Stimulated activated CD8-positive, alpha-beta memory T cell treated with anti-CD3 and anti-CD28 coated beads, Interleukin-12 subunit alpha, Interleukin-12 subunit beta, amount 100 ng/mL, for 1 hour (primary cell): ENCODE measurements at regions not wholly inside any gene's neighbourhood (a gene's known extent, or its start where the extent isn't known, plus 50 kb on each side); places are given as distances from the start of the nearest gene placed in this dataset.
"Not testable (repeated sequence)": the region's sequence is repeated elsewhere in the genome, so short reads cannot be mapped to it uniquely, and the experiment has no call there.

Source experiments
- DNase-seq: peaks from one replicate; pipeline ENCODE4 v3.0.0-alpha.2; 2020; ENCODE audit warnings: low read depth

DNA sequence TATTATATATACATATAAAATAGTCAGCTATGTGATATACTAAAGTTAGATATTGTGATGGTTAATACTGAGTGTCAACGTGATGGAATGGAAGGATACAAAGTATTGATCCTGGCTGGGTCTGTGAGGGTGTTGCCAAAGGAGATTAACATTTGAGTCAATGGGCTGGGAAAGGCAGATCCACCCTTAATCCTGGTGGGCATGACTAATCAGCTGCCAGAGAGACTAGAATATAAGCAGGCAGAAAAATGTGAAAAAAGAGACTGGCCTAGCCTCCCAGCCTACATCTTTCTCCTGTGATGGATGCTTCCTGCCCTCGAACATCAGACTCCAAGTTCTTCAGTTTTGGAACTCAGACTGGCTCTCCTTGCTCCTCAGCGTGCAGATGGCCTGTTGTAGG lies 321.6 kb upstream of the NT5E start:
- not testable (repeated sequence) for DNase-seq

DNA sequence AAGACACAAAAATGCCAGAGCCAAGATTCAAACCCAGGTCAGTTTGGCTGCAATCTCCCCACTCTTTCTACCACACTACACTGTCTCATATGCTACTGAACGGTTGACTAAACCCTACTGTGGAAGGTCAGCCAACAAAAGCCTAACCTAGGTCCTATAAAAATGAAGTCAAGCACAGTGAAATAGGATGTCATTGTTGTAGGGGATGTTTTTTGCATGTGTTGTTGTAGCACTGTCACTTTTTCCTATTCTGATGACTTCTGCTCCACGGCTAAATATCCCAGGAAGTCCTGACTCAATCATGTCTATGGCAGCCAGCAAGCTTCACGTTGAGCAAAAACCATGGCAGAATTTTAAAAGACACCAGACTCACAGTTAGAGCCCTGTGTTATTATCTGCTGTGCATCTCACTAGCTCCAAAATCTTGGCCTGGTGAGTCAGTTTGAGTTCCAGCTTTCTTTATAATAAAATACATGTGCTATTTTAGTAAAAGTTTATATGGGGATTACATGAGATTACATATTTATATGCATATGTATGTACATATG lies 322.1 kb upstream of the NT5E start:
- DNase-seq: no peak

DNA sequence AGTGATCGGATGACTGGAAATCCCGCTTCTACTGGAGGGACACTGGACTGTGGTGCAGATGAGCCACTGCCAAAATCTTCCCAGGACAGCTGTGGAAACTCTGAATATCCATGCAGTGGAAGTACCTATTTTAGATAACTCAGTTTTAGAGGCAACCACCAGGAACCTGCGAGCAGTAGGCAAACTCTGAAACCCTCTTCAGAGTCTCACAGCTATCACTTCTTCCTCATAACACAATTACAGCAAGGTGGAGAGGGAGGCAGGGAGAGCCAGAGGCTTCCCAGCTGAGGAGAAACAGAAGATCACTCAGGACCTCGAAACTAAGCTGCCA lies 322.8 kb upstream of the NT5E start:
- no peak for DNase-seq

DNA sequence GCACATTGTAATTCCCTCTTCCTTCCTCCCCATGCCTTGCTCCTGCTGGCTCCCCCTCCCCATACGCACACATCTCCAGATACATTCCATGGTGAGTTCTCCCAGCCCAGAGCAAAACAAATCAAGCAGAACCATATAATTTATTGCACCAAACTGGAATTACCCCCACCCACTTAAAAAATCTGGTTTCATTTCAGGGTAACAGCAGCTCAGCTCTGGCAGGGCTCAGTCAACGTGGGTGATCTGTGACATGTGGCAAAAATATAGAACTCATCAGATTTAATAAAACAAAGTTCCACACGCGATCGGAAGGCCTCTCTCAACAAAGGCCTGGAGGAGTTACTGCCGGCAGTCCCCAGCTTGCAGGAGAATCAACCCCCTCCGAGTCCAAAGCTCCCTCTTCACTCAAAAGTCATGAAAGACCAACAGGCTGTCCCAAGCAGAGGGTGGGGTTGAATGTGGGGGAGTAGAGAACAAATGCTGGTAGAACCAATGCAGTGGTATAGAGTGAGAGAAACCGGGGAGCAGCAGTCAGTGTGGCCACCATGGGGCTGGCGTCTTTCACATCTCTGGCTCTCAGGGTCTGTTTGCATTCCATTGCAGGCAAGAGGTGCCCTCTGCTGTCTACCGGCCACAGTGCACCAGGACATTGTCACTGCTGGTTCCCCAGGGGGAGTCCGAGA lies 323.3 kb upstream of the NT5E start:
- DNase-seq: no peak

DNA sequence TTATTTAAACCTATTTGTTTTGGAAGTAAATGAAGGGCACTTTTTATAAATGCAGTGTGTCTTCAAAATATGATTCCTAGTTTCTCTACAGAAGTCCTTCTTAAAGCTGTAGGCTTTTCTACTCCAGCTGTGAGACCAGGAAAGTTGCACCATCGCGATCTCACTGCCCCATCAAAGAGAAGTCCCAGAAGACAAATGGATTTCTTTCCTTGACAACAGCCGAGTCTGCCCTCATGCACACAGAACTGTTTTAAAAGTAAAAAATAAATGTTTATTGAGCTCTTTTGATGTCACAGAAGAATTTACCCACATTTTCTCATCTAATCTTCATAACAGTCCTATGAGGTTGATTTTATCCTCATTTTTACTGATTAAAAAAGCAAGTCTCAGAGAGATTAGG lies 324.4 kb upstream of the NT5E start:
- no peak for DNase-seq

DNA sequence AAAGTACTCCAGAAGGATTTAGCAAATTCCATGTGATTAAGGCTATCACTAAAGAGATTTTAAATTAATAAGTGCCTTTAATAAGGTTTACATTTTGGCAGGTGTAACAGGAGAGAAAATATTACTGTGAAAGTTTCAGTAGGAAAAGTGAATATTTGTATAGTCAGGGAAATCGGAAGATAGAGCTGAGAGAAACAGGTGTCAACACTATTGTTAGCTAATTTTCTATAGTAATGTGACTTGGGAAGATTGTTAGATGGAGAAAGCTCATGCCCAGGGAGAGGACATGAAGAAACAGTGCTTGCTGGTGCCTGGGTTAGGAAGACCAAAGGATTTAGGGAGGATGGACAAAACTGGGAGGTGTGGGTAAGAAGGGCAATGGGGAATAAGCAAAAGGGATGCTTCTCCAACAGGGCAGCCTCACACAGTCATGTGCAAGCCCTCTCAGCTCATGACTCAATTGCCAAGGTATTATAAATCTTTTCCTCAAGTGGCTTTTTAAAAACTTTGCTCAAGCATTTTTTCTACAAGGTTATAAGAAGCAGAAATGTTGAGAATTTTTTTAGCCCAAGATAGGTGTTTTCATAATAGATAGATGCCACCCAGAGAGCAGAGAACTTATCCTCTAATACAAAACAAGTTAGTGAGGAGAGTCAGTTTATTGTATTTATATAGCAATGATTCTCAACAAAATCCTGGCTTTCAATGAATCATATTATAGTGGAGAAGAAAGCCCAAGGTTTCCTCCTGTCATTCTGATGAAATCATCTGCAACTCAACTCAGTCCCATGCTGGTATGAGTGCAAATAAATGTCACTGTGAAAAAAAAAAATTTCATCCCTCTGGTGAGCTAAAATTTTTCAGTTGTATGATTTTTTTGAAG lies 325.2 kb upstream of the NT5E start:
- DNase-seq: no peak

DNA sequence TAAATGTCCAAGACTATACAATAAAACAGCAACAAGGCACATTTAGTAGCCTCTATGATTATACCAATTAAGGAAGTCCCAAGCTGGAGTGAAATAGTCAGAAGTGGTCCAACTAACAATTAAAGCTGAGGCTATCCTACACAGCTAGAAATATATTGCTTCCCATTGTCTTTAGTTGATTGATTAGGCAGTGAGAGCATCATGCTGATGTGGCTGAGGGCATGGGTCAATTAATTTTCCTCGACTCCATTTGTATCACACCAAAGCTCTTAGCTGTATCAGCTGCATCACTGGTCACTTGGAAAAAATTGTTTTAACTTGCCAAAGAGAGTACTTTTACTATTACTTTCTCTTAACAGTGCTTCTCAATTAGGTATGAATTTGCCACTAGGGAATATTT lies 328.7 kb upstream of the NT5E start:
- no peak for DNase-seq

DNA sequence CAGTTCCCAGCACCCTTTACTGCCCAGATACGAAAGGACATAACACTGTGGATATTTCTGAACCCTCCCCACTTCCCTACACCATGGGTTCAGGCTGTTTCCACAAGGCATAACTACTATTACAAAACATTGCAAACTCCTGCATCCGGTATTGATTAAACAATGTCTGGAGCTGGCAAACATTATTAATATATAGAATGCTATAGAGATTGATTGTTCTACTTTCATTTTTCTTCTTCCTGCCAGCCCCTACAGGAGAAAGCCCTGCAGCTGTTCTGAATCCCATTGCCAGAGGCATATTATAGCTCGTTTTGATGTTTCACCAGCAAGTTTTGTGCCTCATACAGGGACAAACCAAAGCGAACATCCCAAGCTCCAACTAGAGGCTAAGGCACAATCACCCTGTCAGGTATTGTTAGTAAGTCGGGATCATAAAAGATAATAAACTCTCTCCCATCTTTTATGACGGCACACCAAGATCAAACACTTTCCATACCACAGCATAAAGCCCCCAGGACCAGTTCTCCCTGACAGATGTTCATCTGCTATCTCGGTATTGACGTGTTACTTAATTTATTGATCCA lies 331.1 kb upstream of the NT5E start:
- no peak for DNase-seq

DNA sequence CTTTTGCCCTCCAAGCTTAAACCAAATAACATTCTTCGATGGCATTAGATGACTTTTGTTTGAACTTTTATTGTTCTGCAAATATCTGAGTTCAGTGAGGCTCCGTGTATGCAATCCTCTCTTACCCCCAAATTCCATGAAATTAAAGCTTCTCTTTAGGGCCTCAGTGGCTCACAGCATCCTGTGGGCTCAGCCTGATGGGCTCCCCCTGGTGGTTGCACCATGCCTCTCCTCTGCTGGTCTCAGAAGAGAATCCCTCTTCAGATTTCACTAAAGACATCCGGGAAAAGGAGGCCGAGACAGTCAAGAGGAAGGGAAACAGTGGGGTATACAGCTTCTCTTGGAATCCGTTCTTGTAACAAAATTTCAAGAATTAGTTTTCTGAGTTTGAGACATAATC lies 331.6 kb upstream of the NT5E start:
- no peak for DNase-seq

DNA sequence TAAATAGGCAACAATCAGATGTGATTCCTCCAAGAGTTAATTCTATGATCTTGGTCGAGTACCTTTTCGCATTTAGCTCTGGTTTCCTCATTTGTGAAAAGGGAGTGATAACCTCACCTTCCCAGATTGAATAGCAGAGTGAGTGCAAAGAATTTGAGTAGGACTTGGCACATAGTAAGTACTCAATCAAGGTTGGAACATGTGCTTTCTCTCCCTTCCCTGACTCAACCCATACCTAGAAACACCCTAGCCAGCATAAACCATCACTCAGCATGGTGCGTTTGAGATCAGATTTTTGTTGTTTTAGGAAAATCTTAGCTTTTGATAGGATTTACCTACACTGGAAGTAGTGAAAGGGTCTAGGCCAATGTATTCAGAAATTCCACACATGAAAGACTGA lies 333.4 kb upstream of the NT5E start:
- DNase-seq: no peak

DNA sequence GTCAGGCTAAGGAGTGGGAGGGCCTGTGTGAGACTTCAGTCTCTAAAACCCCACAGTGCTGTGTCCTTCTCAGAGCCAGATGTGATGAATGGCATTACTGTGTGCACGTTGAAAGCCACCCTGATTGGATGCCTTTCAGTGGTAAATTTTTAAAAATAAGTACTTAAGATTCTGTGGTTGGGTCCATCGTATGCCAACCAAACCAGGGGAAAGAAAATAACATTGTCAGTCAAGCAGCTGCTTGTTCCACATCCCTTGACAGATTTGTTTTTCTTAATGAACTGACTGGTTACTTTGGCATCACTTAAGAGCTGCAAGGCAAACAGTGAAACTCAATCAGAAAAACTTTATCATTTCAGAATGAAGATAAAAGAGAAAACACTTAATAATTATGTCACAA lies 334.0 kb upstream of the NT5E start:
- DNase-seq: no peak

DNA sequence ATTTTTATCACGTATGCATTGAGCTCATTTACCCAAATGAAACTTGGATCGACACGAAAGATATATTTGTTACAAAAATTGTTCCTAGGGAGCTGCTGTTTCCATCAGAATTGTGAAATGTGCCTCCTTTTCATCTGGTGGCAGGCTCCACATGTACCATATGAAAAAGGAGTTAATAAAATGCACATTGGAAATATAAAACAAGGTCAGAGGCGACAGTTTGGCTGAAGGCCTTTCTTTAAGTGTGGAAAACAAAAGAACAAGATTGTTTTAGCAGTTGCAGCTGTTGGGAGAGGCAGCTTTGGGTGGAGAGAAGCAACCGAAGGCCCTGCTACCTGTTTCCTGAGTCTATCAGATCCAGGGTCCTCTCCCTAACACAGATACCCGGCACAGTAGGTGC lies 334.5 kb upstream of the NT5E start:
- DNase-seq: no peak

DNA sequence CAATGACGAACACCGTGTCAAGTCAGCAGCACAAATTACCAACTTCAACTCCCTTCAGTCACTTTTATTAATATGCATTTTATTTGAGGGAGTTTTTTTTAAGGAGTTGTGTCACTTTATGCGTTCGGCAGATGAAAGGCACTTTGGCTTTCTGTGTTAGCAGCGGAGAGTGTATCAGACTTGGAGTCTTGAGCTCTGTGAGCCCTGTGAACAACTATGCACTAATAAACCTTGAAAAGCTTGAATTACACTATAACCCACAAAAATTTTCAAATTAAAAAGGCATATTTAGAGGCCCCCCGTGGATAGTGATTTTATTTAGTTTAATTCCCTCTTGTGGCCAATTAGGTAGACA lies 335.3 kb upstream of the NT5E start:
- no peak for DNase-seq

DNA sequence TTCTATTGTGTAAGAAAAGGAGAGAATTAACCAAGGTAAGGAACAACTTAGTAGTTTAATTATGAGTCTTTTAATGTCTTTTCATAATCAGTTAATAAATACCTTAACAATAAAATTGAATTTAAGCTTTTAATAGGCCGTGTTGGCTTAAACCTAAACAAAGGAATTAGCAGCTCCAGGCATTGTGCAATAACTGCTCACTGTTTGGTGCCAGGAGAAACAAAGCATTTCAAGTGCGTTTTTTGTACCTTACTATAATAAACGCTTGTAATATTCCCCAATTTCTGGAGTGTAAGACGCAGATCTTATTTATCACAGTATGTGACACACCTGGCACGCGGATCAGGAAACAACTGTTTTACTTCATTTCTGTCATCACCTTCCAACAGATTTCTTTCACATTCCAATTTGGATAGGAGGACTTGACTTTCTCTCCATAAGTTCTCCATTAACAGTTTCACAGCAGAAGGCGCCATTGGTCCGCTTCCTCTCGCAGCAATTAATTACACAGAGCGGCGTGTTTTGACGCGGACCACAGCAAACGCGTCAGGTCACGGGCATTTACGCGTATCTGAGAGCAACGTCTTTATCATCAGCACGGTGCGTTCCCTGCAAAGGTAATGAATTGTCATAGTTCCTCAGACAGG lies 335.8 kb upstream of the NT5E start:
- DNase-seq: no peak

DNA sequence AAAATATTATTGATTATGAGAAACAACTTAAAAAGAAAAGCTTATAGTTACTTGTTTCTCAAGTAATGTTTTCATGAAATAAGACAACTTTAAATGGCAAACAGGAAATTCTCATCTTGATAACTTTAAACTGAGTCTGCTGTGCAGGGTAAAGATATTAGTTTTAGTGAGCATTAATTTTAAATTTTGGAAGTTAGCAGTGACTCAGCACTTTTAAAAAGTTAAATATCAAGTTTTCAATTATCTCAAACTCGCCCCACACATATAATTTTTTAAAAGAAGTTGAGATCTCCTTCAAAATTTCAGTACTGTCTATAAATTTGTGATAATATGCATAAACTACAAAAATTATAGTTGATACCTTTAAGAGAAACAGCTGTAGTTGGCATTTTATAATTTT lies 337.3 kb upstream of the NT5E start:
- no peak for DNase-seq

DNA sequence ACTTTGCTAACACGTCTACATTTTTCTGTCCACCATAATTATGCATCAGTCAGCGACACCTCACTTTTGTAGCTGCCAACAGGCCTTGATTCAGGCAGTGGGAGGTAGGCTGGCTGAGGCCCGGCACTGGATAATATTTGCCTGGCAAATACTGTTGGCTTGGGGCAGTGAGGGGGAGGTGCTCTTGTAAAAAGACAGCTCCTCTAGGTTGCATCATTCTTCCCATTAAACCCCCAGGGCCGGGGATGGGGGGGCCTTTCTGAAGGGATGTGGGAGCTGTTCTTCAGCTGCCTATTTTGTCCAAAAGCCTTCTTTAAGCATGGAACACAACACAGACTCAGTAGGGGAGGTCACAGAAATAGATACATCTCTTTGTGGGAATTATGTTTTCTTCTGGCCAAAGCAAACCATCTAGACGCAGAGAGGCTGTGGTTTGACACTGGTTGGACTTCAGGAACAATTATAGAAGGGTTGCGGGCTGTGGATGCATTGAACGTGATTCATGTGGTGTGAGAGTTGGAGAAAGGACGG lies 338.3 kb upstream of the NT5E start:
- DNase-seq: no peak

DNA sequence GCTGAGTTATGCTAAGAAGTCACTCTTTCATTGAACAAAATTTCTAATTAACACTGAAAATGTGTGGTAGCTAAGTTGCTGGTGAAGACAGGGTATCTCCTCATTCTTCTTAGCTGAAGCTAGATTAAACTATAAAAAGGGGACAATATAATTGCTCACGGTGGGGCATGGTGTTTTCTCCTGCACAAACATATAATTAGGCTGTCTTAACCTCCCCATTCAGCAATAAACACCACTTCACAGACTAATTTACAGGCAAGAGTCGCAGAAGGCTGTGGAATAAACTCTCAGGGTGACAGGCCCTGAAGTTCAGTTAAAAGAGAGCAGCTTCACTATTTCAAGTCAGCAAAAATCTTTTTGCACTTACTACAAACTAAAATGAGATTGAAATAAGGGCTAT lies 338.9 kb upstream of the NT5E start:
- no peak for DNase-seq

DNA sequence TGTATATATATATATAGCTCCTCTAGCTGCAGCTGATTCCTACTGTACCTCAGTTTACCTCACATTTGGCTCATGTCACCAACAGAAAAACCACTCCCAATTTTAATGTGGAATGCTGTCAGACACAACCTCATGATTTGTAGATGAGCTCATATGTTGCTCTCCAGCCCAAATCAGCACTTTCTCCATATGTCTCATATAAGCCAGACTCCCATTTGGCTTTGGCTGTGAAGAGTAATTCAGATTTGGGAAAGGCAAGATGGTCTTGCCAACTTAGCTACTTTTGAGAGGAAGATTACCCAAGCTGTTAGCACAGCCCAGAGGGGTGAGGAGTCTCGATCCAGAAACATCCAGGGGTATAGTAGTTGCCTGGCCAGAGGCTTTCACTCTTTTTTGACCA lies 342.2 kb upstream of the NT5E start:
- no peak for DNase-seq

DNA sequence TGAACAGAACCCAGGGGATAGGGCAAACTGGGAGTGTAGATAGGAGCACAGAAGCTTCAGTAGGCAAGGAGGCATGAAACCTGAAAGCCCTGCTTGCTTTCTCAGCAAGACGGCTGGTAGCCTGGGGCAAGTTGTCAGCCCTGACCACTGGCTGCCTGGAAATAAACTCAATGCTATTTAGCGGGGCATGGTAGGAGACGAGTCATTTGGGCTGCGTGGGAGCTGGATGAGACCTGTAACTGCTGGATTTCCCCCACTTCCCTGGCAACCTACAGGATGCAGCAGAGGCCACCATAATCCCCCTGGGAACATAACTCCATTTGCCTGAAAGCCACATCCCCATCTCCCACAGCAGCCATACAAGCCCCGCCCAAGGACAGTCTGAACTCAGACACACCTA lies 332.6 kb upstream of the TBX18 start:
- DNase-seq: no peak

DNA sequence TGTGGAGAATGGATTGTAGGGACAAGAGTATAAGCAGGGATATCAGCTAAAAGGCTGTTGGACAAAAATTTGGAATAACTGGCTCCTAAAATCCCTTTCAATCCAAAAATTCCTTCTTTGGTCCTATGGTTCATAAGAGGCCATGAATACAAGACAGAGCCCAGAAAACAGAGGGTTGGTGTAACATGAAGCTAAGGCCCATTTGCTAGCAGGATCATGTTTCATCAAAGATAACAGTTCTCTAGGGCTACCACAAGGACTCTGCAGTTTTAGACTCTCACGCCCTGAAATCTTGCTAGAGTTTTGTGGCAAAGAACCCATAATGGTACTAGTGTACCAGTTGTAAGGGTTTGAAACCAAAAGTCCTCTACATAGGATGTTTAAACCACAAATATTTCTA lies 327.8 kb upstream of the TBX18 start:
- no peak for DNase-seq

DNA sequence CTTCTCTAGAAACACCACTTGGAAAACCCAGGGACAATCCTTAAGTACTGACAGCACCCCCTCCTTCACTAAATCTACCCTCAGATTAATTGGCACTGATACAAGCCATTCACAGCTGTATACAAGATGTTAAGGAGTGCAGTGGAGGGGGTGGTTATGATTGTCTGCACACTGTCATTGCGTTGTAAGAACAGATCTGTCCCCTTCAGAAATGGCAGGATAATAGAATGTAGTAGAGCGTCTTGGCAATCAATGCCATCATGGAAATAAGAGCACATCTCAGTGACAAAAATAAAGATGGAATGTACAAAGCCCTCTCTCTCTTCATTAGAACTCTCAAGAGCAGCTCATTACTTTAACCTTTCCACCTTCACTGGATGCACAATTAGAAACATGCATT lies 324.9 kb upstream of the TBX18 start:
- DNase-seq: no peak

DNA sequence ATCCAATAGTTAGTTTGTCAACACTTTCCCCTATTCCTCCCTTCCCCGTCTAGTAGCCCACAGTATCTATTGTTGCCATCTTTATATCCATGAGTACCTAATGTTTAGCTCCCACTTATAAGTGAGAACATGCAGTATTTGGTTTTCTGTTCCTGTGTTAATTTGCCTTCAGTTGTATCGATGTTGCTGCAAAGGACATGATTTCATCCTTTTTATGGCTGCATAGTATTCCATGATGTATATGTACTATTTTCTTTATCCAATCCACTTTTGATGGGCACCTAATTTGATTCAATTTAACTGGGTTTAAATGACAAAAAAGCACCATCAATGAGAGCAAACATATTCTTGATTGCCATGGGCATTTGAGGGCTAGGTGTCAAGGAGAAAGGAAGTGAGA lies 321.5 kb upstream of the TBX18 start:
- no peak for DNase-seq

DNA sequence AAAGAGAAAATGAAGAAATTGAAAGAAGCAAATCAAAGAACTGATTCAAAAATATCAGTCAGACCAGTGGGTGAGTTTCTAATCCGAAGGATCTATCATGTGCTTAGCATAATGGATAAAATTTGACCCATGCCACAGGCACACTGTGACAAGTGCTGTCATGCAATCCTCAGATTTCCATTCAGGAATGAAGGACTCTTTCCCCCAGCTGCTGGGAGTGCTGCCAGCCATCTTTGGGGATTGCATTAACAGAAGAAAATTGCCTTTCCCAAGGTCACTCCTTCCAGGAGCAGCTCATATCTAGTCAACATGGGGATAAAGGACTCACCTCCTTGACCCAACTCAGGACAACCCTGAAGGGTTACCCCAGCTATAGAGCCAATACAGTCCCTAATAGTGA lies 316.7 kb upstream of the TBX18 start:
- DNase-seq: no peak
